ENCODE measurements at regions not wholly inside any gene's neighbourhood (a gene's known extent, or its start where the extent isn't known, plus 50 kb on each side); places are given as distances from the start of the nearest gene placed in this dataset.

- Histone ChIP-seq H3K14ac (ENCODE audit: insufficient read depth, low read length) (no peak overlapping the region), H4K5ac (ENCODE audit: insufficient read length, low read depth, low read length) (no peak overlapping the region), H2AFZ (ENCODE audit: low read length) (no peak overlapping the region), H3K27ac (ENCODE audit: insufficient read length, low read depth, low read length) (no peak overlapping the region), H2BK12ac (ENCODE audit: insufficient read length, low read depth, low read length) (no peak overlapping the region), H2BK20ac (ENCODE audit: low read depth, low read length, poor library complexity, severe bottlenecking) (no peak overlapping the region), H2AK5ac (ENCODE audit: insufficient read length, low read length) (no peak overlapping the region), H3K56ac (ENCODE audit: insufficient read length, low read depth, low read length) (no peak overlapping the region), H2BK5ac (ENCODE audit: insufficient read length, low read length) (no peak overlapping the region), H3K9me3 (ENCODE audit: control insufficient read depth, low read depth, low read length) (no peaks in the 10 kb centered on the region), H3K9ac (ENCODE audit: extremely low read depth, insufficient read length, low read length) (no peak overlapping the region), H4K91ac (ENCODE audit: insufficient read length, low read depth, low read length) (no peak overlapping the region), H2BK120ac (ENCODE audit: low read depth, low read length, poor library complexity, severe bottlenecking) (no peak overlapping the region), H2BK15ac (ENCODE audit: low read depth, low read length) (no peak overlapping the region), H3K79me2 (ENCODE audit: insufficient read depth, low read length) (no peaks in the 10 kb centered on the region), H3T11ph (ENCODE audit: low read length) (no peak overlapping the region), H3K4ac (ENCODE audit: low read depth, low read length) (no peak overlapping the region), H4K20me1 (ENCODE audit: control insufficient read depth, insufficient read depth, insufficient read length) (no peaks in the 10 kb centered on the region), H3K79me1 (ENCODE audit: insufficient read depth, low read depth, low read length, poor library complexity, severe bottlenecking) (no peaks in the 10 kb centered on the region), H4K8ac (replicated peaks; ENCODE audit: insufficient read length, low read depth, low read length) (no peak overlapping the region), H3K18ac (ENCODE audit: insufficient read length, low read depth, low read length) (no peak overlapping the region), H3K4me2 (ENCODE audit: insufficient read depth, insufficient read length, low read length) (no peak overlapping the region), H3K4me1 (ENCODE audit: insufficient read depth, low read length) (no peaks in the 10 kb centered on the region), H3K23me2 (ENCODE audit: insufficient read length, low read depth, low read length, poor library complexity, severe bottlenecking) (no peaks in the 10 kb centered on the region), H3K27me3 (ENCODE audit: insufficient read depth, low read length) (no peaks in the 10 kb centered on the region), H3K23ac (ENCODE audit: insufficient read length, low read depth, low read length) (no peak overlapping the region)
- Mint-ChIP-seq H3K27ac (no peak overlapping the region), H3K36me3 (ENCODE audit: insufficient read depth in 1 of 3, low read depth in 3 of 3) (no peaks in the 10 kb centered on the region), H3K4me3 (no peak overlapping the region), H3K9me3 (peaks cover 0 to 4% of the 10 kb centered on the region in 2 experiments; a peak in 2 of 5 replicates), H3K4me1 (no peaks in the 10 kb centered on the region), H3K27me3 (ENCODE audit: low read depth) (peaks cover 6% of the 10 kb centered on the region)
- WGBS (ENCODE audit: extremely low coverage, insufficient read length, low lambda C conversion rate), result no CpG with 5 or more reads among the region's 2 CpGs
- no peak for DNase-seq
- no peak for TF ChIP-seq CTCF (conservative IDR thresholded peaks at IDR 0.05)
Measured at GRCh38 chr2:225739328-225739727, 339.8 kb downstream of the NYAP2 start.

Data from H9 (cell line).